HCT116 (cell line): ENCODE measurements at regions not wholly inside any gene's neighbourhood (a gene's known extent, or its start where the extent isn't known, plus 50 kb on each side); places are given as distances from the start of the nearest gene placed in this dataset.

ENCODE experiments used
- ATAC-seq: fragments of 200-7000 bp; cut with Tn5 transposase; 2 replicates; pipeline ENCODE4 v1.9.1; 2020; ENCODE audit warnings: mild to moderate bottlenecking, moderate library complexity
- BruUV-seq: library from RNA; stranded (reverse); fragments of 400-500 nt; replicated peaks from 2 replicates; lab custom pipeline; 2021; lab: Mats Ljungman, UMichigan
- CTCF ChIA-PET: fragments of 300-600 bp; sonication (Branson Sonifier 250); formaldehyde crosslinking; loops from one replicate; lab custom pipeline; 2021; ENCODE audit warnings: antibody characterized with exemption; lab: Charles Lee
- POLR2A ChIA-PET: fragments of 300-600, 350-600 bp; sonication (Branson Sonifier 250); formaldehyde crosslinking; loops from one replicate; lab custom pipeline; 2021; ENCODE audit warnings: antibody characterized with exemption; lab: Charles Lee
- RAD21 ChIA-PET, 2 experiments: fragments of 300-600 bp; sonication (Branson Sonifier 250); formaldehyde crosslinking; loops; one replicate each; lab custom pipeline; 2023; ENCODE audit warnings: low total read pairs in 2 of 2; ENCODE audit not compliant: uncharacterized antibody in 2 of 2, unreplicated experiment in 2 of 2, low non-redundant PET in 1 of 2; lab: Charles Lee
- DNase-seq: peaks from one replicate; pipeline ENCODE4 v3.0.0-alpha.2; 2010; ENCODE audit warnings: low read depth, low spot score
- H2AFZ ChIP-seq: fragments of 200-600 bp; shearing (Covaris generic), sonication (generic); 2 replicates; pipeline ENCODE4 v1.6.1; 2017; ENCODE audit warnings: low read depth, mixed run types, mixed read lengths, antibody characterized with exemption, low read length; ENCODE audit not compliant: poor library complexity, severe bottlenecking
- H3K27ac ChIP-seq: 2 replicates; pipeline ENCODE4 v1.5.1; 2012; ENCODE audit warnings: low read depth, low read length
- H3K27me3 ChIP-seq: fragments of 200-600 bp; sonication (generic); 2 replicates; pipeline ENCODE4 v1.6.1; 2016; ENCODE audit warnings: mixed run types, low read length, mixed read lengths; ENCODE audit not compliant: insufficient read depth
- H3K36me3 ChIP-seq, 2 experiments: fragments of 200-500 bp in 1 of 2; fragments of 200-600 bp in 1 of 2; sonication (Bioruptor generic) in 1 of 2; sonication (generic) in 1 of 2; 2 replicates each; pipeline versions ENCODE4 v1.5.1 to v1.6.1; 2014 to 2016; ENCODE audit warnings: low read length in 2 of 2, inconsistent platforms in 1 of 2, mixed read lengths in 1 of 2, mixed run types in 1 of 2; ENCODE audit not compliant: insufficient read depth in 2 of 2, control insufficient read depth in 1 of 2
- H3K4me1 ChIP-seq, 2 experiments: fragments of 200-600 bp in 1 of 2; sonication (generic) in 1 of 2; 2 replicates each; pipeline versions ENCODE4 v1.5.1 to v1.6.1; 2012 to 2017; ENCODE audit warnings: low read length in 2 of 2, inconsistent platforms in 1 of 2, mild to moderate bottlenecking in 1 of 2, mixed read lengths in 1 of 2, mixed run types in 1 of 2, moderate library complexity in 1 of 2; ENCODE audit not compliant: insufficient read depth in 2 of 2, control insufficient read depth in 1 of 2
- H3K4me2 ChIP-seq: fragments of 200-600 bp; sonication (generic); 2 replicates; pipeline ENCODE4 v1.6.1; 2017; ENCODE audit warnings: mixed run types, low read length, mixed read lengths
- H3K4me3 ChIP-seq, 2 experiments: fragments of 200-600 bp in 1 of 2; sonication (generic) in 1 of 2; replicated peaks in 1 of 2; 2 replicates each; pipeline ENCODE4 v1.5.1; 2011 to 2016; ENCODE audit warnings: low read length in 2 of 2, control low read depth in 1 of 2, low read depth in 1 of 2, mild to moderate bottlenecking in 1 of 2, mixed read lengths in 1 of 2, mixed run types in 1 of 2
- H3K79me2 ChIP-seq: fragments of 200-600 bp; sonication (generic); 2 replicates; pipeline ENCODE4 v1.6.1; 2017; ENCODE audit warnings: mild to moderate bottlenecking, mixed run types, low read length, moderate library complexity, mixed read lengths; ENCODE audit not compliant: insufficient read depth
- H3K9ac ChIP-seq: fragments of 200-600 bp; sonication (generic); 2 replicates; pipeline ENCODE4 v1.6.1; 2016; ENCODE audit warnings: low read length, mixed read lengths
- H3K9me2 ChIP-seq: fragments of 200-600 bp; sonication (generic), shearing (Covaris generic); 2 replicates; pipeline ENCODE4 v1.6.1; 2017; ENCODE audit warnings: mixed run types, mild to moderate bottlenecking, moderate library complexity; ENCODE audit not compliant: insufficient read depth
- H3K9me3 ChIP-seq, 2 experiments: fragments of 200-500 bp in 1 of 2; fragments of 200-600 bp in 1 of 2; sonication (Bioruptor generic) in 1 of 2; sonication (generic) in 1 of 2; 2 replicates each; pipeline ENCODE4 v1.6.1; 2014 to 2017; ENCODE audit warnings: low read length in 2 of 2, mixed read lengths in 2 of 2, inconsistent platforms in 1 of 2, low read depth in 1 of 2, mild to moderate bottlenecking in 1 of 2, mixed run types in 1 of 2, moderate library complexity in 1 of 2; ENCODE audit not compliant: control insufficient read depth in 1 of 2, insufficient read depth in 1 of 2
- H4K20me1 ChIP-seq: fragments of 200-600 bp; sonication (generic), shearing (Covaris generic); 2 replicates; pipeline ENCODE4 v1.6.1; 2017; ENCODE audit warnings: mixed run types, mild to moderate bottlenecking, moderate library complexity; ENCODE audit not compliant: insufficient read depth
- ATF3 ChIP-seq: IDR thresholded peaks from 2 replicates; pipeline ENCODE4 v1.6.1; 2012
- CBX3 ChIP-seq: IDR thresholded peaks from 2 replicates; pipeline ENCODE4 v1.6.1; 2012; ENCODE audit warnings: low read depth
- CEBPB ChIP-seq: IDR thresholded peaks from 2 replicates; pipeline ENCODE4 v1.6.1; 2012; ENCODE audit warnings: low read depth
- EGR1 ChIP-seq: IDR thresholded peaks from 2 replicates; pipeline ENCODE4 v1.6.1; 2012; ENCODE audit warnings: low read depth
- EZH2 ChIP-seq: fragments of 200-600 bp; sonication (generic); IDR thresholded peaks from 2 replicates; pipeline ENCODE4 v1.6.1; 2017; ENCODE audit warnings: antibody characterized with exemption, mixed run types
- EZH2phosphoT487 ChIP-seq: fragments of 200-600 bp; IDR thresholded peaks from 2 replicates; pipeline ENCODE4 v1.6.1; 2018; ENCODE audit warnings: antibody characterized with exemption, borderline replicate concordance
- FOSL1 ChIP-seq: IDR thresholded peaks from 2 replicates; pipeline ENCODE4 v1.6.1; 2012; ENCODE audit warnings: low read depth
- JUND ChIP-seq: IDR thresholded peaks from 2 replicates; pipeline ENCODE4 v1.6.1; 2012
- MAX ChIP-seq: IDR thresholded peaks from 2 replicates; pipeline ENCODE4 v1.6.1; 2012
- POLR2A ChIP-seq: IDR thresholded peaks from 2 replicates; pipeline ENCODE4 v1.7.0; 2011; ENCODE audit warnings: borderline replicate concordance; ENCODE audit not compliant: insufficient read depth, insufficient read length; ENCODE audit errors: extremely low read depth
- POLR2AphosphoS5 ChIP-seq: IDR thresholded peaks from 2 replicates; pipeline ENCODE4 v1.6.1; 2011; ENCODE audit warnings: mild to moderate bottlenecking, low read depth, low read length, moderate library complexity
- RAD21 ChIP-seq: IDR thresholded peaks from 2 replicates; pipeline ENCODE4 v1.6.1; 2012; ENCODE audit warnings: low read depth, mild to moderate bottlenecking
- REST ChIP-seq: IDR thresholded peaks from 2 replicates; pipeline ENCODE4 v1.6.1; 2012; ENCODE audit warnings: low read depth
- SP1 ChIP-seq: IDR thresholded peaks from 2 replicates; pipeline ENCODE4 v1.6.1; 2012; ENCODE audit warnings: low read depth
- SRF ChIP-seq: IDR thresholded peaks from 2 replicates; pipeline ENCODE4 v1.6.1; 2012; ENCODE audit warnings: low read depth
- TCF7L2 ChIP-seq: IDR thresholded peaks from 2 replicates; pipeline ENCODE4 v1.7.0; 2011; ENCODE audit warnings: borderline replicate concordance, inconsistent platforms; ENCODE audit not compliant: insufficient read depth, insufficient read length; ENCODE audit errors: extremely low read depth
- ZBTB33 ChIP-seq: IDR thresholded peaks from 2 replicates; pipeline ENCODE4 v1.6.1; 2011; ENCODE audit warnings: mild to moderate bottlenecking, low read length, moderate library complexity; ENCODE audit not compliant: insufficient replicate concordance; ENCODE audit errors: extremely low read depth
- ZFX ChIP-seq: fragments of 450-650 bp; IDR thresholded peaks from 2 replicates; pipeline ENCODE4 v1.6.1; 2017
- intact Hi-C: fragments of 100-400 bp; cut with micrococcal nuclease; formaldehyde crosslinking; loops from 2 replicates; pipeline ENCODE4 v1.10.0; 2022

- H3K79me2 ChIP-seq, result no peaks in the 10 kb centered on the region
- H2AFZ ChIP-seq, result no peak overlapping the region
- CTCF ChIA-PET, result no interaction called here
- ATAC-seq (no peak), DNase-seq (no peak)
- POLR2A ChIA-PET, result no interaction called here
- H3K9me2 ChIP-seq, result no peaks in the 10 kb centered on the region
- H3K4me2 ChIP-seq, result no peak overlapping the region
- BruUV-seq, result no TSS peak
- no peaks in the 10 kb centered on the region for H3K36me3 ChIP-seq
- no peak overlapping the region for H3K4me3 ChIP-seq
- no peak overlapping the region for H3K27ac ChIP-seq
- H3K9me3 ChIP-seq, result no peaks in the 10 kb centered on the region
- no peak overlapping the region for H3K9ac ChIP-seq
- intact Hi-C loops, result no loop called here
- no peaks in the 10 kb centered on the region for H3K4me1 ChIP-seq
- no peaks in the 10 kb centered on the region for H4K20me1 ChIP-seq
- TF ChIP-seq SP1, result no peak
- no peak for TF ChIP-seq EZH2
- TF ChIP-seq SRF, result no peak
- no peak for TF ChIP-seq ZFX
- TF ChIP-seq RAD21, result no peak
- TF ChIP-seq EGR1, result no peak
- no peak for TF ChIP-seq EZH2phosphoT487
- no peak for TF ChIP-seq CBX3
- no peak for TF ChIP-seq POLR2A
- TF ChIP-seq FOSL1, result no peak
- TF ChIP-seq POLR2AphosphoS5, result no peak
- no peak for TF ChIP-seq CEBPB
- TF ChIP-seq JUND, result no peak
- TF ChIP-seq ATF3, result no peak
- no peak for TF ChIP-seq REST
- TF ChIP-seq TCF7L2, result no peak
- TF ChIP-seq MAX, result no peak
- TF ChIP-seq ZBTB33, result no peak
- RAD21 ChIA-PET, result no interaction called here
- no peaks in the 10 kb centered on the region for H3K27me3 ChIP-seq
These were observed 84.9 kb downstream of the EDEM1 start for GRCh38 chr3:5272387-5272786.
